ENCODE measurements at regions not wholly inside any gene's neighbourhood (a gene's known extent, or its start where the extent isn't known, plus 50 kb on each side); places are given as distances from the start of the nearest gene placed in this dataset.

DNA sequence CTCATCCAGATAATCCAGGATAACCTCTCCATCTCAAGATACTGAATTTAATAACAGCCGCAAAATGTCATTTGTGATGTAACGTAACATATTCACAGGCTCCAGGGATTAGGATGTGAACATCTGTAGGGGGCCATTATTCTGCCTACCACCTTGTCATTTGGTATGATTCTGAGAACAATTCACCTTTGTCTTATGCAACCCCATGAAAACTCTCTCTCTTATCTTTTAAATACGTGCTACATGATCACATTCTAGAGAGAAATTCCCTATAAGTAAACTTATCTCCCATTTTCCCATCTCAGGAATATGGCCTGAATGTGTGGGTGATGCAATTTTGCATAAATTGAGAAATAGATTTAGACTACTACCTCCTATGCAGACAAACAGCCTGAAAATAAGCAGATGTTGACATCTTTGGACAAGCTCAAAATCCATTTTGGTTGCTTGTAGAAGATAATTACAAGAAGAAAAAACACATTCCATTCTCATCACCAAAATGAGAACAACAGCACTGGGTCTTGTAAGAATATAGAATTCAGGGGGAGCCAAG, 255.4 kb upstream of the STXBP5 start:
- TF ChIP-seq CTCF (IDR thresholded peaks at IDR 0.05) = no peak
- no peak for TF ChIP-seq POLR2A (IDR thresholded peaks at IDR 0.05)

Data from ovary (tissue), 3 donors.